Testis (tissue), 2 donors: ENCODE measurements at regions not wholly inside any gene's neighbourhood (a gene's known extent, or its start where the extent isn't known, plus 50 kb on each side); places are given as distances from the start of the nearest gene placed in this dataset.

ENCODE experiments used
- DNase-seq: peaks from one replicate; pipeline ENCODE4 v3.0.0-alpha.2; 2019
- H3K27ac ChIP-seq, 2 donors: fragments of 200-600 bp; sonication (generic); one replicate each; pipeline ENCODE4 v1.5.1; 2019
- H3K27me3 ChIP-seq: fragments of 200-600 bp; sonication (generic); one replicate; pipeline ENCODE4 v1.5.1; 2019
- H3K36me3 ChIP-seq: fragments of 200-600 bp; sonication (generic); one replicate; pipeline ENCODE4 v1.5.1; 2017; ENCODE audit warnings: low read depth; ENCODE audit errors: missing control alignments
- H3K4me1 ChIP-seq: fragments of 200-600 bp; sonication (generic); one replicate; pipeline ENCODE4 v1.5.1; 2019
- H3K4me3 ChIP-seq, 2 donors: fragments of 200-600 bp; sonication (generic); one replicate each; pipeline ENCODE4 v1.5.1; 2017 to 2019
- H3K9me3 ChIP-seq: fragments of 200-600 bp; sonication (generic); one replicate; pipeline ENCODE4 v1.5.1; 2017
- CTCF ChIP-seq, 3 experiments: fragments of 450-650 bp in 2 of 3; fragments of 200-600 bp in 1 of 3; sonication (generic) in 1 of 3; IDR thresholded peaks; one replicate each; pipeline ENCODE4 v1.5.1; 2016 to 2019; ENCODE audit warnings: antibody characterized with exemption in 3 of 3, mild to moderate bottlenecking in 2 of 3, moderate library complexity in 1 of 3
- POLR2A ChIP-seq: fragments of 450-650 bp; IDR thresholded peaks from one replicate; pipeline ENCODE4 v1.6.1; 2017; ENCODE audit warnings: antibody characterized with exemption, mild to moderate bottlenecking, moderate library complexity
- WGBS, 2 donors: methylation state at CpG; one replicate each; pipeline ENCODE4 v1.1.5; 2018; 5-methylcytosine and 5-hydroxymethylcytosine counted together
- intact Hi-C: fragments of 100-400 bp; cut with DNase I; formaldehyde crosslinking; loops from one replicate; pipeline ENCODE4 v1.15.1; 2023; ENCODE audit warnings: low total_unique reads

GRCh38 chr5:58107704-58108103 is 352.2 kb downstream of the PLK2 start:
- no peak for DNase-seq
- 56 to 61% methylated on average over 2 of the region's 2 CpGs for WGBS, 2 donors
- intact Hi-C loops = no loop called here
- H3K27me3 ChIP-seq = no peaks in the 10 kb centered on the region
- no peak overlapping the region for H3K4me3 ChIP-seq
- TF ChIP-seq CTCF (IDR thresholded peaks at IDR 0.05) (no peak), POLR2A (no peak)
- H3K36me3 ChIP-seq = no peaks in the 10 kb centered on the region
- H3K9me3 ChIP-seq = no peaks in the 10 kb centered on the region
- no peaks in the 10 kb centered on the region for H3K4me1 ChIP-seq
- H3K27ac ChIP-seq = no peak overlapping the region

GRCh38 chr5:58106754-58107410 is 353.0 kb downstream of the PLK2 start:
- Histone ChIP-seq H3K9me3 (no peaks in the 10 kb centered on the region), H3K4me1 (no peaks in the 10 kb centered on the region), H3K36me3 (no peaks in the 10 kb centered on the region), H3K27me3 (no peaks in the 10 kb centered on the region), H3K4me3 (no peak overlapping the region), H3K27ac (no peak overlapping the region)
- 64 to 65% methylated on average over 3 of the region's 3 CpGs for WGBS, 2 donors
- intact Hi-C loops = no loop called here
- no peak for TF ChIP-seq POLR2A
- no peak for TF ChIP-seq CTCF (IDR thresholded peaks at IDR 0.05)
- no peak for DNase-seq

GRCh38 chr5:58105836-58106235 is 354.1 kb downstream of the PLK2 start:
- Histone ChIP-seq H3K4me1 (no peaks in the 10 kb centered on the region), H3K9me3 (no peaks in the 10 kb centered on the region), H3K4me3 (no peak overlapping the region), H3K27me3 (no peaks in the 10 kb centered on the region), H3K27ac (no peak overlapping the region), H3K36me3 (no peaks in the 10 kb centered on the region)
- TF ChIP-seq CTCF (IDR thresholded peaks at IDR 0.05) = no peak
- no peak for TF ChIP-seq POLR2A
- 86 to 96% methylated on average over 2 of the region's 2 CpGs for WGBS, 2 donors
- intact Hi-C loops = no loop called here
- DNase-seq = no peak

GRCh38 chr5:58099257-58099656 is 360.6 kb downstream of the PLK2 start:
- Histone ChIP-seq H3K9me3 (no peaks in the 10 kb centered on the region), H3K27me3 (no peaks in the 10 kb centered on the region), H3K36me3 (no peaks in the 10 kb centered on the region), H3K27ac (no peak overlapping the region), H3K4me1 (no peaks in the 10 kb centered on the region), H3K4me3 (no peak overlapping the region)
- 85% methylated on average over 2 of the region's 2 CpGs for WGBS, 2 donors
- TF ChIP-seq POLR2A = no peak
- TF ChIP-seq CTCF (IDR thresholded peaks at IDR 0.05) = no peak
- intact Hi-C loops = no loop called here
- DNase-seq = no peak

- no peak overlapping the region for H3K4me3 ChIP-seq
- H3K36me3 ChIP-seq = no peaks in the 10 kb centered on the region
- TF ChIP-seq POLR2A (no peak), CTCF (IDR thresholded peaks at IDR 0.05) (no peak)
- no peak for DNase-seq
- no peaks in the 10 kb centered on the region for H3K27me3 ChIP-seq
- H3K4me1 ChIP-seq = no peaks in the 10 kb centered on the region
- 85 to 92% methylated on average over 5 of the region's 5 CpGs for WGBS, 2 donors
- H3K27ac ChIP-seq = no peak overlapping the region
- intact Hi-C loops = no loop called here
- no peaks in the 10 kb centered on the region for H3K9me3 ChIP-seq
These were observed 365.9 kb downstream of the PLK2 start for GRCh38 chr5:58094031-58094430.
